ENCODE measurements at regions not wholly inside any gene's neighbourhood (a gene's known extent, or its start where the extent isn't known, plus 50 kb on each side); places are given as distances from the start of the nearest gene placed in this dataset.
A peak's percentile ranks its signal among the peaks of the same experiment; 100 is the strongest.
"Not testable (repeated sequence)": the region's sequence is repeated elsewhere in the genome, so short reads cannot be mapped to it uniquely, and the experiment has no call there.

- no peak for DNase-seq (ENCODE audit: low read depth, low spot score)
- Histone ChIP-seq H3K9me3 (ENCODE audit: insufficient read depth, low read length) (peaks cover 8% of the 10 kb centered on the region), H3K36me3 (ENCODE audit: insufficient read depth, insufficient read length, low read length) (no peaks in the 10 kb centered on the region)
These were observed 72.1 kb downstream of the TMEM212 start for GRCh38 chr3:171915275-171915674.

DNA sequence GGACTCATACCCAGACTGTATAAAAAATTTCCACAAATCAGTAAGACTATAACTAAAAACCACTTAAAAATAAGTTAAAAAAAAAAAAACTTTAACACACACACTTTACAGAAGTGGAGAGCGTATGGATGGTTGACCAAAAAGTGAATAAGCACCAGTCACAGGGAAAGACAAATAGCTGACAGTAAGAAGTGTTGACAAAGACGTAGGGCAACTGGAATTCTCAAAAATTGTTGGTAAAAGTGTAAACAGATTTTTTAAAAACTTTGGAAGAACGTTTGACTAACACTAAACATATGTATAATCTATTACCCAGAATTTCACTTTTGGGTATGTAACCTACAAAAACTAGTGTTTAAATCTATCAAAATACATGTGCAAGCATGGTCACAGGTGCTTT is 73.7 kb downstream of the TMEM212 start:
- no peak overlapping the region for H3K9ac ChIP-seq (ENCODE audit: insufficient read length, low read depth)
- peaks cover 4% of the 10 kb centered on the region; the same call in 1 of the 2 replicates for H3K9me3 ChIP-seq (ENCODE audit: insufficient read depth, low read length)
- H3K36me3 ChIP-seq (ENCODE audit: insufficient read depth, insufficient read length, low read length), result no peaks in the 10 kb centered on the region
- DNase-seq (ENCODE audit: low read depth, low spot score), result no peak
- H3K4me3 ChIP-seq (ENCODE audit: insufficient read length, low read depth), result peak overlapping the region; percentile 1
- no peak for TF ChIP-seq YY1 (IDR thresholded peaks at IDR 0.05; ENCODE audit: insufficient read depth, insufficient read length)
- no peak for TF ChIP-seq SUZ12 (IDR thresholded peaks at IDR 0.05; ENCODE audit: extremely low read depth, insufficient read depth, insufficient read length)
- no peak for TF ChIP-seq ZNF274 (IDR thresholded peaks at IDR 0.05; ENCODE audit: low read depth, low read length)
- no peaks in the 10 kb centered on the region for H3K27me3 ChIP-seq (ENCODE audit: insufficient read depth, insufficient read length)
- no peaks in the 10 kb centered on the region for H3K4me1 ChIP-seq (ENCODE audit: insufficient read depth, insufficient read length)

More at GRCh38 chr3:171915275-171915674, 72.1 kb downstream of the TMEM212 start:
- no peaks in the 10 kb centered on the region for H3K27me3 ChIP-seq (ENCODE audit: insufficient read depth, insufficient read length)
- TF ChIP-seq YY1 (IDR thresholded peaks at IDR 0.05; ENCODE audit: insufficient read depth, insufficient read length), result no peak
- TF ChIP-seq ZNF274 (IDR thresholded peaks at IDR 0.05; ENCODE audit: low read depth, low read length), result no peak
- no peak for TF ChIP-seq SUZ12 (IDR thresholded peaks at IDR 0.05; ENCODE audit: extremely low read depth, insufficient read depth, insufficient read length)
- no peak overlapping the region for H3K4me3 ChIP-seq (ENCODE audit: insufficient read length, low read depth)
- no peaks in the 10 kb centered on the region for H3K4me1 ChIP-seq (ENCODE audit: insufficient read depth, insufficient read length)
- no peak overlapping the region for H3K9ac ChIP-seq (ENCODE audit: insufficient read length, low read depth)

DNA sequence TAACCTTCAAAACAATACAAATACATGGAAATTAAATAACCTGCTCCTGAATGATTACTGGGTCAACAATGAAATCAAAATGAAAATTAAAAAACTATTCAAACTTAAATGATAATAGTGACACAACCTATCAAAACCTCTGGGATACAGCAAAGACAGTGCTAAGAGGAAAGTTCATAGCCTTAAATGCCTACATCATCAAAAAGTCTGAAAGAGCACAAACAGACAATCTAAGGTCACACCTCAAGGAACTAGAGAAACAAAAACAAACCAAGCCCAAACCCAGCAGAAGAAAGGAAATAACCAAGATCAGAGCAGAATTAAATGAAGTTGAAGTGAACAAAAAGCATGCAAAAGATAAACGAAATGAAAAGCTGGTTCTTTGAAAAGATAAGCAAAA is 79.5 kb downstream of the TMEM212 start:
- not testable (repeated sequence) for H3K4me3 ChIP-seq (ENCODE audit: insufficient read length, low read depth); H3K9ac ChIP-seq (ENCODE audit: insufficient read length, low read depth); H3K36me3 ChIP-seq (ENCODE audit: insufficient read depth, insufficient read length, low read length); H3K9me3 ChIP-seq (ENCODE audit: insufficient read depth, low read length); DNase-seq (ENCODE audit: low read depth, low spot score); H3K4me1 ChIP-seq (ENCODE audit: insufficient read depth, insufficient read length); H3K27me3 ChIP-seq (ENCODE audit: insufficient read depth, insufficient read length)

GRCh38 chr3:171923668-171924067 is 80.5 kb downstream of the TMEM212 start:
- not testable (repeated sequence) for H3K36me3 ChIP-seq (ENCODE audit: insufficient read depth, insufficient read length, low read length); DNase-seq (ENCODE audit: low read depth, low spot score); H3K9me3 ChIP-seq (ENCODE audit: insufficient read depth, low read length); H3K9ac ChIP-seq (ENCODE audit: insufficient read length, low read depth); H3K4me3 ChIP-seq (ENCODE audit: insufficient read length, low read depth); H3K27me3 ChIP-seq (ENCODE audit: insufficient read depth, insufficient read length); H3K4me1 ChIP-seq (ENCODE audit: insufficient read depth, insufficient read length)

DNA sequence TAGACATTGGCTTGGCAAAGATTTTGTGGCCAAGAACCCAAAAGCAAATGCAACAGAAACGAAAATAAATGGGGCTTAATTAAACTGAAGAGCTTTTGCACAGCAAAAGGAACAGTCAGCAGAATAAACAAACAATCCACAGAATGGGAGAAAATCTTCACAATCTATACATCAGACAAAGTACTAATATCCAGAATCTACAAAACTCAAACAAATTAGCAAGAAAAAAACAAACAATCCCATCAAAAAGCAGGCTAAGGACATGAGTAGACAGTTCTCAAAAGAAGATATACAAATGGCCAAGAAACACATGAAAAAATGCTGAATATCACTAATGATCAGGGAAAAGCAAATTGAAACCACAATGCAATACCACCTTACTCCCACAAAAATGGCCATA is 81.7 kb downstream of the TMEM212 start:
- not testable (repeated sequence) for H3K27me3 ChIP-seq (ENCODE audit: insufficient read depth, insufficient read length); H3K36me3 ChIP-seq (ENCODE audit: insufficient read depth, insufficient read length, low read length); H3K9ac ChIP-seq (ENCODE audit: insufficient read length, low read depth); H3K4me1 ChIP-seq (ENCODE audit: insufficient read depth, insufficient read length); H3K4me3 ChIP-seq (ENCODE audit: insufficient read length, low read depth); H3K9me3 ChIP-seq (ENCODE audit: insufficient read depth, low read length); DNase-seq (ENCODE audit: low read depth, low spot score)

GRCh38 chr3:171932153-171932611 is 89.0 kb downstream of the TMEM212 start:
- H3K9me3 ChIP-seq (ENCODE audit: insufficient read depth, low read length), result no peaks in the 10 kb centered on the region
- no peak overlapping the region for H3K4me3 ChIP-seq (ENCODE audit: insufficient read length, low read depth)
- H3K27me3 ChIP-seq (ENCODE audit: insufficient read depth, insufficient read length), result no peaks in the 10 kb centered on the region
- H3K36me3 ChIP-seq (ENCODE audit: insufficient read depth, insufficient read length, low read length), result no peaks in the 10 kb centered on the region
- H3K9ac ChIP-seq (ENCODE audit: insufficient read length, low read depth), result no peak overlapping the region
- H3K4me1 ChIP-seq (ENCODE audit: insufficient read depth, insufficient read length), result no peaks in the 10 kb centered on the region
- no peak for DNase-seq (ENCODE audit: low read depth, low spot score)
- TF ChIP-seq YY1 (IDR thresholded peaks at IDR 0.05; ENCODE audit: insufficient read depth, insufficient read length) (no peak), SUZ12 (IDR thresholded peaks at IDR 0.05; ENCODE audit: extremely low read depth, insufficient read depth, insufficient read length) (no peak), ZNF274 (IDR thresholded peaks at IDR 0.05; ENCODE audit: low read depth, low read length) (no peak)

DNA sequence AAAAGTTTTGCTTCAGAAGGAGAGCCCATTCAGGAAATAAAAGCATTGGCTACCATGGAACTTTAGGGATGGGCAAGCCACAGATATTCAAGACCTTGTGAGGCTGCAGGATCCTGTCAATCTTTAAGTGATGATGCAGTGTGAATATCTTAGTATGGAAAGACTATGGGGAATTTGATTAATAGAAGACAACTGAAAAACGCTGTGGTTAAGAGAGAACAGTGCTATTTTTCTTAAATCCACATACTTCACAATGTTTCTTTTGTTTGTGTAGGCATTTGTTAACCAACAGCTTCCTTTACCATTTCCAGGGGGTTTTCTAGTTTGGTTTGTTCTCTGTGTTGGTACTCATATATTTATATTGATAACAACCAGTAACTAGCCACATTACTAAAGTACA is 90.3 kb downstream of the TMEM212 start:
- Histone ChIP-seq H3K9me3 (ENCODE audit: insufficient read depth, low read length) (no peaks in the 10 kb centered on the region), H3K9ac (ENCODE audit: insufficient read length, low read depth) (no peak overlapping the region), H3K27me3 (ENCODE audit: insufficient read depth, insufficient read length) (no peaks in the 10 kb centered on the region), H3K36me3 (ENCODE audit: insufficient read depth, insufficient read length, low read length) (no peaks in the 10 kb centered on the region), H3K4me3 (ENCODE audit: insufficient read length, low read depth) (no peak overlapping the region), H3K4me1 (ENCODE audit: insufficient read depth, insufficient read length) (no peaks in the 10 kb centered on the region)
- TF ChIP-seq YY1 (IDR thresholded peaks at IDR 0.05; ENCODE audit: insufficient read depth, insufficient read length) (no peak), SUZ12 (IDR thresholded peaks at IDR 0.05; ENCODE audit: extremely low read depth, insufficient read depth, insufficient read length) (no peak), ZNF274 (IDR thresholded peaks at IDR 0.05; ENCODE audit: low read depth, low read length) (no peak)
- no peak for DNase-seq (ENCODE audit: low read depth, low spot score)

- TF ChIP-seq YY1 (IDR thresholded peaks at IDR 0.05; ENCODE audit: insufficient read depth, insufficient read length), result no peak
- TF ChIP-seq ZNF274 (IDR thresholded peaks at IDR 0.05; ENCODE audit: low read depth, low read length), result no peak
- no peak for TF ChIP-seq SUZ12 (IDR thresholded peaks at IDR 0.05; ENCODE audit: extremely low read depth, insufficient read depth, insufficient read length)
- Histone ChIP-seq H3K4me1 (ENCODE audit: insufficient read depth, insufficient read length) (no peaks in the 10 kb centered on the region), H3K9me3 (ENCODE audit: insufficient read depth, low read length) (no peaks in the 10 kb centered on the region), H3K4me3 (ENCODE audit: insufficient read length, low read depth) (no peak overlapping the region), H3K36me3 (ENCODE audit: insufficient read depth, insufficient read length, low read length) (no peaks in the 10 kb centered on the region), H3K27me3 (ENCODE audit: insufficient read depth, insufficient read length) (no peaks in the 10 kb centered on the region), H3K9ac (ENCODE audit: insufficient read length, low read depth) (no peak overlapping the region)
- DNase-seq (ENCODE audit: low read depth, low spot score), result no peak
These were observed 92.3 kb downstream of the TMEM212 start for GRCh38 chr3:171935261-171936123.

Measured in NT2/D1 (cell line).